ENCODE measurements at regions not wholly inside any gene's neighbourhood (a gene's known extent, or its start where the extent isn't known, plus 50 kb on each side); places are given as distances from the start of the nearest gene placed in this dataset.

DNA sequence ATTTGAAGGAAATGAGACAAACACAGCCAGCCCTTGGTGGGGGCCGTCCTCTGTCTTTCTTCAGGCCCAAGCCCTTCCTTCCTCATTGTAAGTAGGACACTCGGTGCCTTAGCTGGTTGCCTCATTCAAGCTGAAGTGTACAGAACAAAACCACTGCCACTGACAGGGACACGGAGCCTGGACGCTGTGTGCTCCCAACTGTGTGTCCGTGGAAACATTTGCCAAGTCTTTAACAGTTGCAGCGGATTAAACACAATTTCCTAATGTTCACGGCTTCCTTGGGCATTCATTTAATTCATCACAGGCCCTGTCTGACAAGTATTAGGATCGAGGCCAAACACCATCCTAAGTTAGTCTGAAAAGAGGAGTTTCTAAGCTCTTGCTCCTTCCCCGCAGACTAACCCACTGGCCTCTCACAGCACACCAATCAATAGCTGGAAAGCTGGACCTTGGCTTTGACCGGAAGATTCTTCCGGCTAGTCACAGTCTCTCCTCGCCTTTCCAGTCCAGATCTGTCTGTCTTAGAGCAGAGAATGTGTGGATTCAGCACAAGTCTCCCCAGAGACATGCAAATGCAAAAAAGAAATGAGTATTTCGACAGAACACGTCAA lies 68.7 kb upstream of the ACSL3 start:
- ChIA-PET CTCF (no interaction called here), POLR2A (no interaction called here)
- no peaks in the 10 kb centered on the region for H3K9me3 Mint-ChIP-seq
- DNase-seq (no peak), ATAC-seq (ENCODE audit: low read depth) (no peak)
- peaks cover 12% of the 10 kb centered on the region for H3K4me1 Mint-ChIP-seq
- intact Hi-C loops (cut with micrococcal nuclease) = no loop called here
- no peaks in the 10 kb centered on the region for H3K27me3 Mint-ChIP-seq
- H3K4me3 Mint-ChIP-seq = no peak overlapping the region
- TF ChIP-seq, protein P1, sequence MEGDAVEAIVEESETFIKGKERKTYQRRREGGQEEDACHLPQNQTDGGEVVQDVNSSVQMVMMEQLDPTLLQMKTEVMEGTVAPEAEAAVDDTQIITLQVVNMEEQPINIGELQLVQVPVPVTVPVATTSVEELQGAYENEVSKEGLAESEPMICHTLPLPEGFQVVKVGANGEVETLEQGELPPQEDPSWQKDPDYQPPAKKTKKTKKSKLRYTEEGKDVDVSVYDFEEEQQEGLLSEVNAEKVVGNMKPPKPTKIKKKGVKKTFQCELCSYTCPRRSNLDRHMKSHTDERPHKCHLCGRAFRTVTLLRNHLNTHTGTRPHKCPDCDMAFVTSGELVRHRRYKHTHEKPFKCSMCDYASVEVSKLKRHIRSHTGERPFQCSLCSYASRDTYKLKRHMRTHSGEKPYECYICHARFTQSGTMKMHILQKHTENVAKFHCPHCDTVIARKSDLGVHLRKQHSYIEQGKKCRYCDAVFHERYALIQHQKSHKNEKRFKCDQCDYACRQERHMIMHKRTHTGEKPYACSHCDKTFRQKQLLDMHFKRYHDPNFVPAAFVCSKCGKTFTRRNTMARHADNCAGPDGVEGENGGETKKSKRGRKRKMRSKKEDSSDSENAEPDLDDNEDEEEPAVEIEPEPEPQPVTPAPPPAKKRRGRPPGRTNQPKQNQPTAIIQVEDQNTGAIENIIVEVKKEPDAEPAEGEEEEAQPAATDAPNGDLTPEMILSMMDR (IDR thresholded peaks at IDR 0.05) = no peak
- H3K36me3 Mint-ChIP-seq (ENCODE audit: low read depth) = no peaks in the 10 kb centered on the region
- no peak overlapping the region for H3K27ac Mint-ChIP-seq

DNA sequence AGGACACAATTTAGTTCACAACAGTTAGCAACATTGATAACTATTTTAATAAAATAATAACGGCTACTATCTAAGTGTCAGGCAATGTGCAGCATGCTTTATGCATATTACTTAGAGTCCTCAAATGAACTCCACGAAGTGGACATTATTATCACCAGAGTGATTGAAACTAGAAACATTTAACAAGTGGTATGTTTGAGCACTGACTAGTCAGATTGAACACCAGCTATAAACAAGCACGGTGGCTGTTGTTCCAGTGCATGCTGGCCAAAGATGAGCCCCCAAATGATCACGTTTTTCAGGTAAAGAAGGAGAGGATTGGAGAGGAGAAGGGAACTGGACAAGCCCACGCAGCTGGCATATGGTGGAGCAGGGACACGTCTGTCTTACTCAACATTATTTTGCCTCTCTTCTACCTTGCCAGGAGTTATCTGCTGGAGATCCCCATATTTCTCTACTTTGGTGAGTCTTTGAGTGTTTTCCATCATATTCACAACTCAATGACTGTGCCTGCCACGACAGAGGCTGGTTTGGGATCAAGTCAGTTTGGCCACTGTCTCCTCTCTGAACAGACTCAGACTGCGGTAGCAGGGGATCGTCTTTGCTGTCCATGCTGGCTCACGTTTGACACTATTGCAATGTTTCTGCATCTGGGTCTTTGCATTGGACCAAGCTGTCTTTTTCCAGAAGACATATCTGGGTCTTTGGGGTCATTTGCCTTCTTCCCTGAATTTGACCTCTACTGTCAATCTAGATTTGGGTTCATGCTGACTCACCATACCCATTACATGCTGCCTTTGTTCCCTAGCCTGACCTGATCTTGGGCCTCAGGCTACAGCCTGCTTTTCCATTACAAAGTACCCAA lies 66.0 kb upstream of the ACSL3 start:
- intact Hi-C loops (cut with micrococcal nuclease) = loop anchor here (5.0 kb wide), 1 partner anchor 88 kb away; no protein-coding TSS in a partner anchor
- Mint-ChIP-seq H3K27me3 (no peaks in the 10 kb centered on the region), H3K27ac (no peak overlapping the region), H3K4me1 (peaks cover 2% of the 10 kb centered on the region), H3K4me3 (no peak overlapping the region), H3K36me3 (ENCODE audit: low read depth) (no peaks in the 10 kb centered on the region), H3K9me3 (no peaks in the 10 kb centered on the region)
- TF ChIP-seq, protein P1 (IDR thresholded peaks at IDR 0.05) = no peak
- ChIA-PET POLR2A (no interaction called here), CTCF (interaction anchor here (0.9 kb wide), 1 partner anchor 109 kb away, joined by 3 read pairs; no protein-coding TSS in a partner anchor)
- no peak for ATAC-seq (ENCODE audit: low read depth)
- no peak for DNase-seq

DNA sequence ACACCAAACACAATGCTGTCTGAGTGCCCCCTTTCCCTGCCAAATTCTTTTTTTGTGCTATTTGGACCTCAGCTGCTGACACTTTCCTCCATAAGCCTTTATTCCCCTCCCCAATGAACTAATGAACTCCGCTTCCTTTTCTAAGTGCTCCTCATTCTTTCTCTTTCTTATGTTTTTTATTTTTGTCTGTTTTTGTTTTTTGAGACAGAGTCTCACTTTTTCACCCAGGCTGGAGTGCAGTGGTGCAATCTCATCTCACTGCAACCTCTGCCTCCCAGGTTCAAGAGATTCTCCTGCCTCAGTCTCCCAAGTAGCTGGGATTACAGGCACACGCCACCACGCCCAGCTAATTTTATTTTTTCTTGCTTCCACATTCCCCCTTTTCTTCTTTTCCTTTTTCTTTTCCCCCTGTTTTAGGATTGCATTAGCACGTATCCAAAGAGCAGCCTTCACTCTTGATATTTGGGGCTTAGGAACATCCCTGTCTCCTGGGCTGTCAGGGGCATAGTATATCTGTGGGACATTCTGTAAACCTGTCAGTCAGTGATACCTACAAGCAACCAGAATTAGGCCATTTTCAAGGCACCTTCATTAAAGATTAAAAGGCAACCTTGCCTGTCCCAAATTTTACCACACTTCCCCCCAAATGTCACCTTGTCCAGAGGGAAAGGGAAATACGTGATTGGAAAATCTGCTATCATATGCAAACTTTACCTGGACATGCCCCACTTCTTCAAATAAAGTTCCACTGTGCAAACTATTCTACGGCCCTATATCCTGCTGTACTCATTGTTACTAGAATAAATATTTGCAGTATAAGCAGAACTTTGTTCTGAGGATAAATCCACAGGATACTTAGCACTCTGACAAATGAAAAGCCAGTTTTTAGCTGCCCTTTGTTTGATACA lies 65.1 kb upstream of the ACSL3 start:
- no peak overlapping the region for H3K27ac Mint-ChIP-seq

DNA sequence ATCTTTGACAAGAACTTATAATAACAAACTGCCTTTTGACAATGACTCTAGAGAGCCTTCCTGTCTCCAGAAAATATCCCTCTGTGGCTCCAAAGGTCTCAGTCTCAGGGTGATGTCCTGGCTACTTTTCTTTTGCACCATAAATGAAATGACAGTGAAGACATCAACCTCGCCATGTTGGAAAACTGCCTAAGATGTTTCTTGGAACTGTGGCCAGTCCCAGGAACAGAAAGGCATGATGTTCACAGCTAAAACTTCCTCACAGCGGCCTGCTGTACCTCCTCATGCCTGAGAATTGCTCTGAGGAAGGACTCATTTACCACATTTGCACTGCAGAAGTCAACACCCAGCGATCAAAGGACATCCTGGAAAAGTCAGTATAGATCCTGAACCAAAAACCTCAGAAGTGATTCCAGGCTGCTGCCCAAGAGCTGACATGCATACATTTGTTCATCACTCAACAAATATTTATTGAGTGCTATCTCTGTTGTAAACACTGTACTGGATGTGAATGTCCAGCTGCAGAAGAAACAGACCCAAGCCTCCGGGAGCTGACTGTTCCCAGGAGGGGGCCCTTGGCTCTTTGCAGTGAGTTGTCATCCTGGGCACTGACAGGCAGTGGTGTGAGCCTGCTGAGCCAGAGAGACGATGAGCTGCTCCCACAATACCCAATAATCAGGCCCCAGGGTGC lies 64.3 kb upstream of the ACSL3 start:
- Mint-ChIP-seq H3K27me3 (no peaks in the 10 kb centered on the region), H3K4me3 (no peak overlapping the region), H3K9me3 (no peaks in the 10 kb centered on the region), H3K36me3 (ENCODE audit: low read depth) (no peaks in the 10 kb centered on the region), H3K27ac (no peak overlapping the region), H3K4me1 (no peaks in the 10 kb centered on the region)
- ChIA-PET POLR2A (no interaction called here), CTCF (interaction anchor here (1.2 to 2.7 kb wide), 5 partner anchors 104 to 143 kb away, joined by 4 to 14 read pairs (median 8); no protein-coding TSS in a partner anchor)
- DNase-seq (no peak), ATAC-seq (ENCODE audit: low read depth) (no peak)
- TF ChIP-seq, protein P1 (IDR thresholded peaks at IDR 0.05) = no peak
- intact Hi-C loops (cut with micrococcal nuclease) = loop anchor here (1.0 to 5.0 kb wide), 3 partner anchors 89 to 143 kb away; no protein-coding TSS in a partner anchor

More for the DNA sequence above, 65.1 kb upstream of the ACSL3 start:
- DNase-seq = no peak
- H3K36me3 Mint-ChIP-seq (ENCODE audit: low read depth) = no peaks in the 10 kb centered on the region
- no peak overlapping the region for H3K4me3 Mint-ChIP-seq
- no peaks in the 10 kb centered on the region for H3K4me1 Mint-ChIP-seq
- TF ChIP-seq, protein P1 (IDR thresholded peaks at IDR 0.05) = no peak
- CTCF ChIA-PET = interaction anchor here (0.9 to 2.7 kb wide), 3 partner anchors 108 to 144 kb away, joined by 3 to 14 read pairs (median 9); no protein-coding TSS in a partner anchor
- H3K9me3 Mint-ChIP-seq = no peaks in the 10 kb centered on the region
- H3K27me3 Mint-ChIP-seq = no peaks in the 10 kb centered on the region
- POLR2A ChIA-PET = no interaction called here
- intact Hi-C loops (cut with micrococcal nuclease) = loop anchor here (5.0 kb wide), 1 partner anchor 88 kb away; no protein-coding TSS in a partner anchor
- no peak for ATAC-seq (ENCODE audit: low read depth)
